ENCODE measurements at regions not wholly inside any gene's neighbourhood (a gene's known extent, or its start where the extent isn't known, plus 50 kb on each side); places are given as distances from the start of the nearest gene placed in this dataset.

DNA sequence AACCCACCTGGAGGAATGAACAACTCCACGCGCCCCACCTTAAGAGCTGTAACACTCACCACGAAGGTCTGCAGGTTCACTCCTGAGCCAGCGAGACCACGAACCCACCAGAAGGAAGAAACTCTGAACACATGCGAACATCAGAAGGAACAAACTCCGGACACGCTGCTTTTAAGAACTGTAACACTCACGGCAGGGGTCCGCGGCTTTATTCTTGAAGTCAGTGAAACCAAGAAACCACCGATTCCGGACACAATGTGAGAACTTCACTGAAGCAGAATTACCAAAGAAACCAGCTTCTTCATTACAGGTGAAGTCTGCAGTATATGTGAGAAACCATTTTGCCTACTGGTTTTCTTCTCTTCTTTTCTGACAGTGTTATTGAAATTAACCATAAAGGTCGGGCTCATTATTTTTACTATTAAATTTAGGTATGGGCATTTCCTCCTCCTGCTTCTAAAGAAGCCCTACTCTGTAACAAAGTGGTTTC lies 303.0 kb downstream of the KCNA4 start:
- Histone ChIP-seq H4K20me1 (no peaks in the 10 kb centered on the region), H3K9me3 (peaks cover 19% of the 10 kb centered on the region), H3K4me2 (no peak overlapping the region), H3K27ac (no peak overlapping the region), H3K4me1 (peaks cover 47% of the 10 kb centered on the region), H3K4me3 (no peak overlapping the region), H3K27me3 (no peaks in the 10 kb centered on the region), H3K9ac (no peak overlapping the region), H3K36me3 (no peaks in the 10 kb centered on the region)
- TF ChIP-seq Cebpa-rat (IDR thresholded peaks at IDR 0.05): no peak

DNA sequence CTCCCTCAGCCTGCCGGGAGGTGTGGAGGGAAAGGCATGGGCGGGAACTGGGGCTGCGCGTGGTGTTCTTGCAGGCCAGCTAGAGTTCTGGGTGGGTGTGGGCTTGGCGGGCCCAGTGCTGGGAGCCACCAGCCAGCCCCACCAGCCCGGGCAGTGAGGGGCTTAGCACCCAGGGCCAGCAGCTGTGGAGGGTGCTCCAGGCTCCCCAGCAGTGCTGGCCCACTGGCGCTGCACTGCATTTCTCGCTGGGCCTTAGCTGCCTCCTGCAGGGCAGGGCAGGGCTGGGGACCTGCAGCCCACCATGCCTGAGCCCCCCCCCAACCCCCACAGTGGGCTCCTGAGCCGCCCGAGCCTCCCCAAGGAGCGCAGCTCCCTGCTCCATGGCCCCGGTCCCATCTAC lies 304.2 kb downstream of the KCNA4 start:
- Histone ChIP-seq H4K20me1 (no peaks in the 10 kb centered on the region), H3K9me3 (peaks cover 19% of the 10 kb centered on the region), H3K27me3 (no peaks in the 10 kb centered on the region), H3K4me3 (0 out of 2 replicates have a peak overlapping the region, but pooled peaks have one; percentile 22), H3K4me2 (no peak overlapping the region), H3K27ac (peak overlapping the region; percentile 49; the same call in 1 of the 2 replicates), H3K9ac (no peak overlapping the region), H3K36me3 (no peaks in the 10 kb centered on the region), H3K4me1 (peaks cover 56% of the 10 kb centered on the region)
- TF ChIP-seq Cebpa-rat (IDR thresholded peaks at IDR 0.05): no peak

DNA sequence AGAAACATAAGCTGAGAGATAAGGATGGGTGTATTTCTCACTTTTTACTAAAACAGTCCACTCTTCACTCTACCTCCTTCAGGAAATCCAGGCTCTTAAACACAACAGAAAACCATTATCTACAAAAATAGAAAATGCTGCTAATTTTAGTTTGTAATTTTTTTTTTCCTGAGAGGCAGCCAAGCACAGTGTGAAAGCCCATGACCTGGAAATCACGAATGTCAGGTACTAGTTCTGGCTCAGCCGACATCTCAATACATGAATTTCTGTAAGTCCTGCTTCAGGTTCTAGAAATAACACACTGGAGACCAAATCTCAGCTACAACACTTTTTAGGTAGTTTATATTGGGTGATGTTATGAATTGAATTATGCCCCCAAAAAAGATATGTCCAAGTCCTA lies 308.9 kb downstream of the KCNA4 start:
- Histone ChIP-seq H3K27ac (peak overlapping the region; percentile 30; the same call in 1 of the 2 replicates), H3K4me2 (peak overlapping the region; percentile 62), H3K4me1 (peaks cover 54% of the 10 kb centered on the region), H3K4me3 (no peak overlapping the region), H3K9ac (no peak overlapping the region), H4K20me1 (no peaks in the 10 kb centered on the region), H3K36me3 (no peaks in the 10 kb centered on the region), H3K27me3 (no peaks in the 10 kb centered on the region), H3K9me3 (peaks cover 22% of the 10 kb centered on the region)
- no peak for TF ChIP-seq Cebpa-rat (IDR thresholded peaks at IDR 0.05)

- Histone ChIP-seq H3K4me3 (no peak overlapping the region), H4K20me1 (no peaks in the 10 kb centered on the region)
- TF ChIP-seq Cebpa-rat (IDR thresholded peaks at IDR 0.05): no peak
These were observed 331.5 kb downstream of the KCNA4 start for GRCh38 chr11:29685361-29685760.

GRCh38 chr11:29682856-29683255 lies 334.0 kb downstream of the KCNA4 start:
- Histone ChIP-seq H3K27me3 (no peaks in the 10 kb centered on the region), H3K27ac (no peak overlapping the region), H3K4me3 (no peak overlapping the region), H3K4me1 (no peaks in the 10 kb centered on the region), H3K4me2 (no peak overlapping the region), H3K36me3 (no peaks in the 10 kb centered on the region), H3K9me3 (no peaks in the 10 kb centered on the region), H4K20me1 (no peaks in the 10 kb centered on the region), H3K9ac (no peak overlapping the region)
- no peak for TF ChIP-seq Cebpa-rat (IDR thresholded peaks at IDR 0.05)

More at GRCh38 chr11:29685361-29685760, 331.5 kb downstream of the KCNA4 start:
- Histone ChIP-seq H3K27ac (no peak overlapping the region), H3K4me1 (no peaks in the 10 kb centered on the region), H3K4me2 (no peak overlapping the region), H3K27me3 (no peaks in the 10 kb centered on the region), H3K9me3 (no peaks in the 10 kb centered on the region), H3K9ac (no peak overlapping the region), H3K36me3 (no peaks in the 10 kb centered on the region)

GRCh38 chr11:29679996-29680395 lies 336.8 kb downstream of the KCNA4 start:
- H4K20me1 ChIP-seq: no peaks in the 10 kb centered on the region
- H3K4me2 ChIP-seq: no peak overlapping the region
- no peak overlapping the region for H3K9ac ChIP-seq
- H3K9me3 ChIP-seq: no peaks in the 10 kb centered on the region
- H3K27me3 ChIP-seq: no peaks in the 10 kb centered on the region
- no peak for TF ChIP-seq Cebpa-rat (IDR thresholded peaks at IDR 0.05)
- H3K4me3 ChIP-seq: no peak overlapping the region
- H3K36me3 ChIP-seq: no peaks in the 10 kb centered on the region
- no peak overlapping the region for H3K27ac ChIP-seq
- no peaks in the 10 kb centered on the region for H3K4me1 ChIP-seq

DNA sequence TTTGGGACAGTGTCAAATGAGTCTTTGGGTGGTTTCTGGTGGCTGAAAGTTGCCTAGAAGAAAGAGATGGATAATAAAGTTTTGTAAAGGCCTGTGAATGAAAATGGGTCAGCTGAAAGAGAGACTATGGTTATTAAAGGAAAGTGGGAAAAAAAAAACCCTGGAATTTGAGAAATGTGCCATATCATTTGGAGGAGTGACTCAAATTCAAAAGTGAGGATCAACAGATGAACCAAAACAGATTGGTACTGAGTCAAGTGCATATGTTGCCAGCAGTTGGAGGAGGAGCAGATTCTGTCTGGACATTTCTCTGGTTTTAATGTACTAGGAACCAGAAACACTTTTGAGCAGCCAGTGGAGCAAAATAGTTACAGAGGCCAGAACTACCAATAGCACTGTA lies 339.8 kb downstream of the KCNA4 start:
- no peak overlapping the region for H3K27ac ChIP-seq
- no peaks in the 10 kb centered on the region for H3K36me3 ChIP-seq
- H3K4me3 ChIP-seq: no peak overlapping the region
- no peak overlapping the region for H3K4me2 ChIP-seq
- H3K9me3 ChIP-seq: no peaks in the 10 kb centered on the region
- no peaks in the 10 kb centered on the region for H3K27me3 ChIP-seq
- no peaks in the 10 kb centered on the region for H4K20me1 ChIP-seq
- H3K9ac ChIP-seq: no peak overlapping the region
- no peaks in the 10 kb centered on the region for H3K4me1 ChIP-seq
- no peak for TF ChIP-seq Cebpa-rat (IDR thresholded peaks at IDR 0.05)

- Histone ChIP-seq H3K27ac (no peak overlapping the region), H4K20me1 (no peaks in the 10 kb centered on the region), H3K4me1 (no peaks in the 10 kb centered on the region), H3K36me3 (no peaks in the 10 kb centered on the region), H3K4me3 (no peak overlapping the region), H3K9ac (no peak overlapping the region), H3K4me2 (no peak overlapping the region), H3K9me3 (no peaks in the 10 kb centered on the region), H3K27me3 (no peaks in the 10 kb centered on the region)
- no peak for TF ChIP-seq Cebpa-rat (IDR thresholded peaks at IDR 0.05)
These were observed 347.5 kb downstream of the KCNA4 start for GRCh38 chr11:29669310-29669709.

- TF ChIP-seq Cebpa-rat (IDR thresholded peaks at IDR 0.05): no peak
- no peak overlapping the region for H3K27ac ChIP-seq
- no peak overlapping the region for H3K4me2 ChIP-seq
- H3K36me3 ChIP-seq: no peaks in the 10 kb centered on the region
- H3K4me3 ChIP-seq: no peak overlapping the region
- H4K20me1 ChIP-seq: no peaks in the 10 kb centered on the region
- no peaks in the 10 kb centered on the region for H3K9me3 ChIP-seq
- H3K9ac ChIP-seq: no peak overlapping the region
- no peaks in the 10 kb centered on the region for H3K4me1 ChIP-seq
- H3K27me3 ChIP-seq: no peaks in the 10 kb centered on the region
These were observed 359.1 kb downstream of the KCNA4 start for GRCh38 chr11:29657709-29658108.

- no peaks in the 10 kb centered on the region for H4K20me1 ChIP-seq
- no peak overlapping the region for H3K27ac ChIP-seq
- TF ChIP-seq Cebpa-rat (IDR thresholded peaks at IDR 0.05): no peak
- no peak overlapping the region for H3K4me2 ChIP-seq
- H3K36me3 ChIP-seq: no peaks in the 10 kb centered on the region
- H3K9ac ChIP-seq: no peak overlapping the region
- H3K4me1 ChIP-seq: no peaks in the 10 kb centered on the region
- no peak overlapping the region for H3K4me3 ChIP-seq
- no peaks in the 10 kb centered on the region for H3K27me3 ChIP-seq
- no peaks in the 10 kb centered on the region for H3K9me3 ChIP-seq
These were observed 360.2 kb downstream of the KCNA4 start for GRCh38 chr11:29656597-29656996.

DNA sequence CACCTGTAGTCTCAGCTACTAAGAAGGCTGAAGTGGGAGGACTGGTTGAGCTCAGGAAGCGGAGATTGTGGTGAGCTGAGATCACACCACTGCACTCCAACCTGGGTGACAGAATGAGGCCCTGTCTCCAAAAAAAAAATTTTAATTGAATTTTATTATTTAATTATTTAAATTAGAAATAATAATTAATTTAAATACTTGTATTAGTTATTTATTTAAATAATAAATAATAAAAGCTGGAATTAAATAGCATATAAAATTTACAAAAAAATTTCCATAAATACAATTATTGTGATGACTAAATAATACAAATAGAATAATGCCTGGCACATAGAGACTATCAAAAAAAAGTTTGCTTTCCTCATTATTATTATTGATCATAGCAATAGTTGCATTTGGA lies 371.5 kb downstream of the KCNA4 start:
- H3K9me3 ChIP-seq: no peaks in the 10 kb centered on the region
- no peak overlapping the region for H3K4me2 ChIP-seq
- H4K20me1 ChIP-seq: no peaks in the 10 kb centered on the region
- no peak overlapping the region for H3K9ac ChIP-seq
- H3K27ac ChIP-seq: no peak overlapping the region
- H3K27me3 ChIP-seq: no peaks in the 10 kb centered on the region
- H3K4me1 ChIP-seq: no peaks in the 10 kb centered on the region
- H3K36me3 ChIP-seq: no peaks in the 10 kb centered on the region
- no peak overlapping the region for H3K4me3 ChIP-seq
- TF ChIP-seq Cebpa-rat (IDR thresholded peaks at IDR 0.05): no peak
